C4-2B (cell line): ENCODE measurements at regions not wholly inside any gene's neighbourhood (a gene's known extent, or its start where the extent isn't known, plus 50 kb on each side); places are given as distances from the start of the nearest gene placed in this dataset.

Experiments used
- CTCF ChIP-seq: fragments of 450-650 bp; conservative IDR thresholded peaks from 2 replicates; pipeline ENCODE4 v1.5.1; 2017; ENCODE audit warnings: mild to moderate bottlenecking
- ZFX ChIP-seq: fragments of 450-650 bp; IDR thresholded peaks from 2 replicates; pipeline ENCODE4 v1.6.1; 2017

- TF ChIP-seq CTCF: no peak
- TF ChIP-seq ZFX: no peak
Observed at GRCh38 chr18:56414357-56414756, 224.0 kb downstream of the TXNL1 start.
